Breast epithelium (tissue), 4 donors: ENCODE measurements at regions not wholly inside any gene's neighbourhood (a gene's known extent, or its start where the extent isn't known, plus 50 kb on each side); places are given as distances from the start of the nearest gene placed in this dataset.

Source experiments
- DNase-seq, 2 donors: peaks; one replicate each; pipeline ENCODE4 v3.0.0-alpha.2; 2019; ENCODE audit warnings: low spot score in 2 of 2
- H3K27ac ChIP-seq, 2 donors: fragments of 200-600 bp; sonication (generic) in 1 of 2; one replicate each; pipeline ENCODE4 v1.5.1; 2016 to 2019; ENCODE audit warnings: mild to moderate bottlenecking in 1 of 2
- H3K27me3 ChIP-seq, 2 donors: fragments of 200-600 bp; sonication (generic) in 1 of 2; one replicate each; pipeline versions ENCODE4 v1.5.1 to v1.6.0; 2017 to 2019; ENCODE audit warnings: control low read depth in 1 of 2, mild to moderate bottlenecking in 1 of 2
- H3K36me3 ChIP-seq: fragments of 200-600 bp; one replicate; pipeline ENCODE4 v1.5.1; 2019
- H3K4me1 ChIP-seq, 2 donors: fragments of 200-600 bp; sonication (generic); one replicate each; pipeline ENCODE4 v1.5.1; 2016 to 2019; ENCODE audit warnings: control low read depth in 1 of 2
- H3K4me3 ChIP-seq, 3 donors: fragments of 200-600 bp; sonication (generic); 1 replicate in 2 of 3; 2 replicates in 1 of 3; pipeline ENCODE4 v1.5.1; 2016 to 2019; ENCODE audit warnings: mild to moderate bottlenecking in 3 of 3, moderate library complexity in 2 of 3
- H3K9me3 ChIP-seq, 2 donors: fragments of 200-600 bp; sonication (generic) in 1 of 2; one replicate each; pipeline ENCODE4 v1.5.1; 2016 to 2019; ENCODE audit warnings: control low read depth in 1 of 2
- POLR2A ChIP-seq: fragments of 450-650 bp; IDR thresholded peaks from one replicate; pipeline ENCODE4 v1.6.1; 2016; ENCODE audit warnings: antibody characterized with exemption, mild to moderate bottlenecking, moderate library complexity
- POLR2AphosphoS5 ChIP-seq, 3 donors: sonication (generic); formaldehyde crosslinking; IDR thresholded peaks; one replicate each; pipeline ENCODE4 v1.6.1; 2017; ENCODE audit warnings: antibody characterized with exemption in 3 of 3
- intact Hi-C: fragments of 100-400 bp; cut with DNase I; formaldehyde crosslinking; loops from one replicate; pipeline ENCODE4 v1.15.1; 2023; ENCODE audit warnings: low total_unique reads
- TF ChIP-seq, protein P1 (sequence below), 3 donors: fragments of 450-650 bp; IDR thresholded peaks; one replicate each; pipeline ENCODE4 v1.5.1; 2016 to 2017; ENCODE audit warnings: antibody characterized with exemption in 3 of 3, mild to moderate bottlenecking in 3 of 3, moderate library complexity in 3 of 3

GRCh38 chr3:159904911-159905310 lies 83.7 kb upstream of the IL12A start:
- no peaks in the 10 kb centered on the region for H3K9me3 ChIP-seq
- no peaks in the 10 kb centered on the region for H3K36me3 ChIP-seq
- no peak overlapping the region for H3K27ac ChIP-seq
- TF ChIP-seq POLR2AphosphoS5 (IDR thresholded peaks at IDR 0.05) (no peak), POLR2A (no peak)
- TF ChIP-seq, protein P1, sequence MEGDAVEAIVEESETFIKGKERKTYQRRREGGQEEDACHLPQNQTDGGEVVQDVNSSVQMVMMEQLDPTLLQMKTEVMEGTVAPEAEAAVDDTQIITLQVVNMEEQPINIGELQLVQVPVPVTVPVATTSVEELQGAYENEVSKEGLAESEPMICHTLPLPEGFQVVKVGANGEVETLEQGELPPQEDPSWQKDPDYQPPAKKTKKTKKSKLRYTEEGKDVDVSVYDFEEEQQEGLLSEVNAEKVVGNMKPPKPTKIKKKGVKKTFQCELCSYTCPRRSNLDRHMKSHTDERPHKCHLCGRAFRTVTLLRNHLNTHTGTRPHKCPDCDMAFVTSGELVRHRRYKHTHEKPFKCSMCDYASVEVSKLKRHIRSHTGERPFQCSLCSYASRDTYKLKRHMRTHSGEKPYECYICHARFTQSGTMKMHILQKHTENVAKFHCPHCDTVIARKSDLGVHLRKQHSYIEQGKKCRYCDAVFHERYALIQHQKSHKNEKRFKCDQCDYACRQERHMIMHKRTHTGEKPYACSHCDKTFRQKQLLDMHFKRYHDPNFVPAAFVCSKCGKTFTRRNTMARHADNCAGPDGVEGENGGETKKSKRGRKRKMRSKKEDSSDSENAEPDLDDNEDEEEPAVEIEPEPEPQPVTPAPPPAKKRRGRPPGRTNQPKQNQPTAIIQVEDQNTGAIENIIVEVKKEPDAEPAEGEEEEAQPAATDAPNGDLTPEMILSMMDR (IDR thresholded peaks at IDR 0.05): no peak
- H3K4me3 ChIP-seq: no peak overlapping the region
- no peaks in the 10 kb centered on the region for H3K4me1 ChIP-seq
- intact Hi-C loops: no loop called here
- DNase-seq: no peak
- H3K27me3 ChIP-seq: no peaks in the 10 kb centered on the region

DNA sequence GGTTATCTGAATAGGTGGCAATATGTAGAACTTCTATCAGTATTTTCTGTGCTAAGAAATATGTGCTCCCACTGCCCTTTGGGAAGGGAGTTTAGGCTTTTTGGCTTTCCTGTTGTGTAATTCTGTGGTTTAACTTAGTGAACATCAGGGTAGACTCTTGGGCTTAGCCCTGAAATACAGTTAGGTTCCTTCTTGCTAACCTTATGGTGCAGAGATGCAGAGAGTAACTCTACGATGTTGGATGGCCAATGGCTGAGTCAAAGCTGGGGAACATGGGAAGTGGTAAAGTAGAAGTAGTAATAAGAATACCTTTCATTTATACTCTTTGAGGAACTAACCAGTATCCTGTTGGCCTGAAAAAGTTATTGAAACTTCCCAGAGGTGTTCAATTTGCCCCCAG lies 80.8 kb upstream of the IL12A start:
- Histone ChIP-seq H3K27me3 (no peaks in the 10 kb centered on the region), H3K4me3 (no peak overlapping the region)
- intact Hi-C loops: no loop called here

DNA sequence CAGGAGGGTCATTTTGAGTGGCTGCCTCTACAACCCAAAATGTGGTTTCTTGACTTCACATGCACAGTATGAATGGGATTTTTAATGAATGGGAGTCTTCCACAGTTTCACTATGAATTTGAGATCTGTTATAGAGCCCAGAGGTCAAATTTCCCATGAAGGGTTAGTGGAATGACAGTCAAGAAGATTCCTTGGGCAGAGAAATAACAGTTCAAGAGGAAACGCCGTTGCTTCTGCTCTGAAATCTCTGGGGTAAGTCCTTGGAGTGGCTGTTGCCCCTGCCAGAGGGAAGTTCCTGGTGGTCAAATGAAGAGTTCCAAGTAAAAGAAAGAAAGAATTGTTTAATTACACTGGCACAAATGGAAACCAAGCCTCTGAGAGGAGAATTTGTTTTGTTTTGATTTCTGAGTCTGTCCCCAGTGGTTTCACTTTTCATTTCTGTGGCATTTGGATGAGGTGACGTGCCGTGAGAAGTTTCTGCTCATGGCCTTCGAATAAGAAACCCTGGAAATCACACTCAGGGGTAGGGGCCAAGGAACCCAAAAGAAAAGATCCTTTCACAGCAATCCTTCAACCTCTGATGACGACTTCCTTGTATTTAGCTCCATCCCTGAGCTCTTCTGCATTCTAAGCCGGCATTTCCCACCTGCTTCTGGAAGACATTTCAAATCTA lies 77.5 kb upstream of the IL12A start:
- Histone ChIP-seq H3K27me3 (no peaks in the 10 kb centered on the region), H3K4me3 (peak overlapping the region in 2 of 3 donors; percentile 40 to 62), H3K9me3 (no peaks in the 10 kb centered on the region), H3K4me1 (no peaks in the 10 kb centered on the region), H3K27ac (peak overlapping the region; percentile 61 to 68), H3K36me3 (no peaks in the 10 kb centered on the region)
- TF ChIP-seq POLR2AphosphoS5 (IDR thresholded peaks at IDR 0.05) (no peak), POLR2A (no peak)
- TF ChIP-seq, protein P1 (IDR thresholded peaks at IDR 0.05): no peak
- intact Hi-C loops: no loop called here
- no peak for DNase-seq

More for the DNA sequence above, 80.8 kb upstream of the IL12A start:
- H3K9me3 ChIP-seq: no peaks in the 10 kb centered on the region
- H3K4me1 ChIP-seq: no peaks in the 10 kb centered on the region
- no peaks in the 10 kb centered on the region for H3K36me3 ChIP-seq
- TF ChIP-seq, protein P1 (IDR thresholded peaks at IDR 0.05): no peak
- TF ChIP-seq POLR2AphosphoS5 (IDR thresholded peaks at IDR 0.05): no peak
- no peak for TF ChIP-seq POLR2A
- H3K27ac ChIP-seq: no peak overlapping the region
- DNase-seq: no peak

GRCh38 chr3:159911664-159912037 lies 77.0 kb upstream of the IL12A start:
- no peak for DNase-seq
- intact Hi-C loops: no loop called here
- Histone ChIP-seq H3K27me3 (no peaks in the 10 kb centered on the region), H3K4me3 (peak overlapping the region in 2 of 3 donors; percentile 40 to 62), H3K4me1 (no peaks in the 10 kb centered on the region), H3K9me3 (no peaks in the 10 kb centered on the region), H3K27ac (peak overlapping the region; percentile 61 to 68), H3K36me3 (no peaks in the 10 kb centered on the region)
- TF ChIP-seq POLR2AphosphoS5 (IDR thresholded peaks at IDR 0.05) (no peak), POLR2A (no peak)
- TF ChIP-seq, protein P1 (IDR thresholded peaks at IDR 0.05): no peak

DNA sequence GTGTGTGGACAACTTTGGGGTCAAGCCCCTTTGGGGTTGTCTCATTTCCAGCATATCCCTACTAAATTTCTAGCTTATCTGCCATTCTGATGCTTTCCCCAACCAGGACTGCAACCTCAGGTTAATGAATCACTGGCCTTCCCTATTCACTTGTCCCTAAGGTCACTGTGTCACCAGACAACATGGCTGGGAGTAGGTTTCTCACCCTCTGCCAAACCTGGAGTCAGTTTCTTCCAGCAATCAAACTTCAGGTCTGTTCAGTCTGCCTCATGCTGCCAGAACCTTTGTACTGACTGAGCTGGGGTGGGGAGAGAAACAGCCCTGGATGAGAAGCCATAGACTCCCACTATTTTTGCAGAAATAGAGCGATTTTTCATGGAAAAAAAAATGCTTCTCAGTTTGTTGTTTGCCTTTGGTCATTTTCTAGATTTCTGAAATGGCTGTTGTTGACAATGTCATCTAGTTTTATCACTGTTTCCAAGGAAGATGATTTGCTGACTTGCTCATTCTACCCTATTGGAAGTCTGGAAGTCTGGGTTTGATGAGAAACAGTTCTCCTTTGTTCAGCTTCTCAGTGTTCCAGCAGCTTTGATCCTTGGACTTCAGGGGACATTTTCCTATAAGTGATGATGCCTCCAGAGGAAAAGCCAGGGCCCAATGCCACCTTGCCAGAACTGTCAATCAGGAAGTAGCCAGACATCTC lies 74.8 kb upstream of the IL12A start:
- Histone ChIP-seq H3K27me3 (no peaks in the 10 kb centered on the region), H3K4me3 (no peak overlapping the region), H3K36me3 (no peaks in the 10 kb centered on the region), H3K27ac (no peak overlapping the region), H3K9me3 (no peaks in the 10 kb centered on the region), H3K4me1 (no peaks in the 10 kb centered on the region)
- TF ChIP-seq, protein P1 (IDR thresholded peaks at IDR 0.05): no peak
- TF ChIP-seq POLR2A (no peak), POLR2AphosphoS5 (IDR thresholded peaks at IDR 0.05) (no peak)
- intact Hi-C loops: no loop called here
- DNase-seq: no peak
